Stimulated activated CD8-positive, alpha-beta memory T cell treated with anti-CD3 and anti-CD28 coated beads, Interleukin-7, amount 100 ng/mL, for 1 hour (primary cell): ENCODE measurements at regions not wholly inside any gene's neighbourhood (a gene's known extent, or its start where the extent isn't known, plus 50 kb on each side); places are given as distances from the start of the nearest gene placed in this dataset.

Experiments used
- DNase-seq, 2 donors: peaks; one replicate each; pipeline ENCODE4 v3.0.0-alpha.2; 2020; ENCODE audit warnings: low read depth in 2 of 2

- DNase-seq, result no peak
Observed at GRCh38 chr21:27462726-27463125, 495.8 kb upstream of the ADAMTS5 start.

GRCh38 chr21:27454234-27454633 lies 487.3 kb upstream of the ADAMTS5 start:
- DNase-seq, result no peak

- no peak for DNase-seq
Observed at GRCh38 chr21:27451116-27451515, 484.2 kb upstream of the ADAMTS5 start.

- no peak for DNase-seq
Observed at GRCh38 chr21:27450216-27450615, 483.3 kb upstream of the ADAMTS5 start.

- DNase-seq, result no peak
Observed at GRCh38 chr21:27448960-27449359, 482.1 kb upstream of the ADAMTS5 start.

GRCh38 chr21:27447843-27448242 lies 481.0 kb upstream of the ADAMTS5 start:
- no peak for DNase-seq

GRCh38 chr21:27429710-27430341 lies 462.9 kb upstream of the ADAMTS5 start:
- DNase-seq, result no peak

GRCh38 chr21:27426196-27426595 lies 459.3 kb upstream of the ADAMTS5 start:
- DNase-seq, result no peak

GRCh38 chr21:27425574-27425973 lies 458.7 kb upstream of the ADAMTS5 start:
- DNase-seq, result no peak

GRCh38 chr21:27425172-27425571 lies 458.3 kb upstream of the ADAMTS5 start:
- DNase-seq, result no peak

GRCh38 chr21:27424601-27425000 lies 457.7 kb upstream of the ADAMTS5 start:
- no peak for DNase-seq

GRCh38 chr21:27423906-27424595 lies 457.2 kb upstream of the ADAMTS5 start:
- no peak for DNase-seq

GRCh38 chr21:27423038-27423437 lies 456.1 kb upstream of the ADAMTS5 start:
- no peak for DNase-seq

- no peak for DNase-seq
Observed at GRCh38 chr21:27422435-27422834, 455.5 kb upstream of the ADAMTS5 start.

- no peak for DNase-seq
Observed at GRCh38 chr21:27421654-27422053, 454.8 kb upstream of the ADAMTS5 start.

GRCh38 chr21:27419153-27419552 lies 452.3 kb upstream of the ADAMTS5 start:
- no peak for DNase-seq

- DNase-seq, result no peak
Observed at GRCh38 chr21:27418346-27418745, 451.5 kb upstream of the ADAMTS5 start.

- no peak for DNase-seq
Observed at GRCh38 chr21:27412530-27412929, 445.6 kb upstream of the ADAMTS5 start.

- DNase-seq, result no peak
Observed at GRCh38 chr21:27408826-27409225, 441.9 kb upstream of the ADAMTS5 start.

GRCh38 chr21:27407271-27407670 lies 440.4 kb upstream of the ADAMTS5 start:
- no peak for DNase-seq

GRCh38 chr21:27406300-27407009 lies 439.6 kb upstream of the ADAMTS5 start:
- DNase-seq, result no peak

GRCh38 chr21:27403011-27403410 lies 436.1 kb upstream of the ADAMTS5 start:
- DNase-seq, result no peak

GRCh38 chr21:27400045-27400444 lies 433.2 kb upstream of the ADAMTS5 start:
- DNase-seq, result no peak
